Skeletal muscle tissue (tissue), 3 donors: ENCODE measurements at regions not wholly inside any gene's neighbourhood (a gene's known extent, or its start where the extent isn't known, plus 50 kb on each side); places are given as distances from the start of the nearest gene placed in this dataset.
"Not testable (repeated sequence)": the region's sequence is repeated elsewhere in the genome, so short reads cannot be mapped to it uniquely, and the experiment has no call there.

Experiments used
- H3K27ac ChIP-seq: one replicate; pipeline ENCODE4 v1.7.0; 2013; ENCODE audit warnings: mild to moderate bottlenecking, low read depth, low read length, inconsistent platforms
- H3K27me3 ChIP-seq, 3 donors: one replicate each; pipeline ENCODE4 v1.7.0; 2013; ENCODE audit warnings: low read length in 3 of 3; ENCODE audit not compliant: control insufficient read depth in 3 of 3, insufficient read depth in 3 of 3
- H3K36me3 ChIP-seq, 3 donors: one replicate each; pipeline ENCODE4 v1.7.0; 2013; ENCODE audit warnings: low read length in 3 of 3; ENCODE audit not compliant: control insufficient read depth in 3 of 3, insufficient read depth in 3 of 3
- H3K4me1 ChIP-seq, 3 donors: one replicate each; pipeline ENCODE4 v1.7.0; 2013; ENCODE audit warnings: low read length in 3 of 3, mild to moderate bottlenecking in 3 of 3; ENCODE audit not compliant: control insufficient read depth in 3 of 3, insufficient read depth in 3 of 3
- H3K4me3 ChIP-seq, 3 donors: one replicate each; pipeline ENCODE4 v1.7.0; 2013; ENCODE audit warnings: low read length in 3 of 3
- H3K9ac ChIP-seq, 3 donors: one replicate each; pipeline ENCODE4 v1.7.0; 2013; ENCODE audit warnings: low read length in 3 of 3, mild to moderate bottlenecking in 3 of 3, moderate library complexity in 2 of 3, low read depth in 1 of 3
- H3K9me3 ChIP-seq, 3 donors: one replicate each; pipeline ENCODE4 v1.7.0; 2013; ENCODE audit warnings: low read length in 3 of 3; ENCODE audit not compliant: control insufficient read depth in 3 of 3
- donor health status: Osteomylitis.

DNA sequence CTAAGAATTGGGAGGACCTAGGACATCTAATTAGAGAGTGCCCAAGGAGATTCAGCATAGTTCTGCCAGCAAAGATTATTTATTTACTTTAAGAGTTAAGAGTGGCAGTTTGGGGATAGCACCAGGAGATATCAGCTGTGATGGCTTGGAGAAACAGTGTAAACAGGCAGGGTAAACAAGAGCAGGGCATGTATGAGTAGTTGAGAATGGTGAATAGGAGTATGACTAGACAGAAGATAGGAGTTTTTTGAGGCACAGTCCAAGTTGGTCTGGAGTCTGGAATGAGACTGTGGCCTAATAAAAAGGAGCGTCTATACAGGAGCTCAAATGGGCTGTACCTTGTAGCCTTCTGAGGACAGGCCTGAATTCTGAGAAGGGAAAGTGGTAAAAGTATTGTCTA is 404.1 kb downstream of the BCKDHB start:
- H3K4me1 ChIP-seq, H3K27ac ChIP-seq, H3K36me3 ChIP-seq, H3K9ac ChIP-seq, H3K9me3 ChIP-seq, H3K27me3 ChIP-seq, H3K4me3 ChIP-seq: not testable (repeated sequence)

DNA sequence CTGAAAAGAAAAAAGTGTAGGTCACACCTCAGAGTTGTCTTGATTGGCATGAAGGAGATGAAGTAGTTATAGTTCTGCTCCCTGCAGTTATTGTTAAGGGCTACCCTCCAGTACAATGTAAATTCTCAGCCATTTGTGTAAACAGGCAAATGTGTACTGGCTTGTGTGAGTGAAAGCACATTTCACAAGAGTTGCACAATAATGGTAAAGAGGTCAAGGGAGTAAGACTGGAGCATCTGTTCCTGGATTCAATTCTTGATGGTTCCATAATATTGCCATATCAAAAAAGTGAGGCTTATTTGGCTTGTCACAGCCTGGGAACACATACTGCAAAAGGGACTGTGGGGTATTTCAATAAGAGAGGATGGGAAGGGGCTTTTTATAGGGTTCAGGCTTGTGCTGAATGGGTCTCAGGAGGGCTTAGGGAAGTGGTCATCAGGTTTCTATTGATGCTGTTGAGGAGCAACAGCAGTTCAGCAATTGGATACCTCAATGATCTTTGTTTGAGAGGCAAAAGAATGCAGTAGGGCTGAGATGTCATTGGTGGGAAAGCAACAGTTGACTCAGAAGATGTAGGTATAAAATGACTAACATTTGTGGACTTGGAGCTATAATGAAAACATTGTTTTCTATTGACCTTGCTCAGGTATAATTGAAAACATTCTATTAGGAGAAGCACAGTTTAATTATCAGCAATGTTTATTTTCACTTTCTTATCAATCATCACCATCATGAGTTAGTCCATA is 402.6 kb downstream of the BCKDHB start:
- H3K4me1 ChIP-seq: no peaks in the 10 kb centered on the region
- H3K9me3 ChIP-seq: no peaks in the 10 kb centered on the region

DNA sequence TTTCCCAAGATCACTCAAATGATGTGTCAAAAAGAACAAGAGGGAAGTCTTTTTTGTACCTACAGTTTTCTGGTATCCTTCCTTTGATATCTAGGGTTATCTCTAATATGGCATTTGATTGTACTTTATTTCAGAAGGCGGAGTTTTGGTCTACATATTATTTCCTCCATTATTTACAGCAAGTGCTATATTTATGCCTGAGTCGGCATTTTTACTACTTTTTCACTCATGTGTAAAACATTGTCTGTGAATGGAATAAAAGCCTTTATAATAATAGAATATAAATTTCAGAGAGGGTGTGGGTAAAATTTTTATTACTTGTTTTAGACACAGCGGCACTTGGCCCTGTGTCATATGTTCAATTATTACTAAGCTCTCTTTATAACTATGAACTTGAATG is 398.4 kb downstream of the BCKDHB start:
- Histone ChIP-seq H3K27ac (no peak overlapping the region), H3K36me3 (no peaks in the 10 kb centered on the region), H3K4me3 (no peak overlapping the region), H3K9ac (no peak overlapping the region), H3K4me1 (no peaks in the 10 kb centered on the region), H3K27me3 (no peaks in the 10 kb centered on the region), H3K9me3 (no peaks in the 10 kb centered on the region)

More for the DNA sequence above, 402.6 kb downstream of the BCKDHB start:
- H3K36me3 ChIP-seq: no peaks in the 10 kb centered on the region
- H3K9ac ChIP-seq: no peak overlapping the region
- H3K27me3 ChIP-seq: no peaks in the 10 kb centered on the region
- no peak overlapping the region for H3K27ac ChIP-seq
- no peak overlapping the region for H3K4me3 ChIP-seq

DNA sequence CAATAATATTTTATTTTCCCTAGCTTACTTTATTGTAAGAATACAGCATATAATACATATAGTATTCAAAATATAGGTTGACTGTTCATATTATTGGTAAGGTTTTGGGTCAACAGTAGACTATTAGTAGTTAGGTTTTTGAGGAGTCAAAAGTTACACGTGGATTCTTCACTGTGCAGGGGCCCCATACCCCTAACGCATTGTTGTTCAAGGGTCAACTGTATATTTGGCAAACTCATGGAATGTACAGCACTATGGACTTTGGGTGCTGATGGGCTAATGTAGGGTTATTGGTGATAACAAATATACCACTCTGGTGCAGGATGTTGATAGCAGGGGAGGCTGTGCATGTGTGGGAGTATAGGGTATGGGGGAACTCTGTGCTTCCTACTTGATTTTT is 397.2 kb downstream of the BCKDHB start:
- H3K9me3 ChIP-seq: no peaks in the 10 kb centered on the region
- H3K4me1 ChIP-seq: no peaks in the 10 kb centered on the region
- H3K27ac ChIP-seq: no peak overlapping the region
- H3K9ac ChIP-seq: no peak overlapping the region
- H3K27me3 ChIP-seq: no peaks in the 10 kb centered on the region
- no peaks in the 10 kb centered on the region for H3K36me3 ChIP-seq
- no peak overlapping the region for H3K4me3 ChIP-seq

DNA sequence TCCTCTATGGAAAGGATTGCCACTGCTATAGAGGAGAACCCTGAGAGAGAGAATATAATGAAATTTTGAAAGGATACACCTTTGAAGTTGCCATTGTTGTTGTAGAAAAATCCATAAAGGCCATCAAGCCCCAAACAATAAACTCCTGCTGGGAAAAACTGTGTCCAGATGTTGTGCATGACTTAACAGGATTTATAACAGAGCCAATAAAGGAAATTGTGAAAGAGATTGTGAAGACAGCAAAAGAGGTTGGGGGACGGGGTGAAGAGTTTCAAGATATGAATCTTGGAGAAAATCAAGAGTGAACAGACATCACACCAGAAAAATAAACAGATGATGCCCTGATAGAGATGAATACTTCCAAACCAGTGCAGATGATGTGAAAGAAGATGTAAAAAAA is 396.4 kb downstream of the BCKDHB start:
- Histone ChIP-seq H3K27me3 (no peaks in the 10 kb centered on the region), H3K27ac (no peak overlapping the region), H3K9me3 (no peaks in the 10 kb centered on the region), H3K9ac (no peak overlapping the region), H3K4me3 (no peak overlapping the region), H3K36me3 (no peaks in the 10 kb centered on the region), H3K4me1 (no peaks in the 10 kb centered on the region)

DNA sequence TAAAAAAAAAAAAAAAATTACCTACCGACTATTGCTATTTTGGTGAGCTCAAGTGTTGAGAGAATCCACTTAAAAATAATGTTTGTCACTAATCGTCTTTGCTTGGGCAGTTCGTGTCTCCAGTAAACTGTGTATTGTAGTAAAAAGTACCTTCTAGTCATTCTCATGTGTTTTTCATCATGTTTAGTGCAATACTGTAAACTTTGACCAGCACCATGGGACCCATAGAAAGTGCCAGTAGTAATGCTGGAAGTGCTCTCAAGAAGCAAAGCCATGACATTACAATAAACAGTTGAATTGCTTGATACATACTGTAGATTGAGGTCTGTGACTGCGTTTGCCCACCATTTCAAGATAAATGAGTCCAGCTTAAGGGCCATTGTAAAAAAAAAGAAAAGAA is 395.2 kb downstream of the BCKDHB start:
- Histone ChIP-seq H3K4me3 (no peak overlapping the region), H3K27me3 (no peaks in the 10 kb centered on the region), H3K4me1 (no peaks in the 10 kb centered on the region), H3K36me3 (no peaks in the 10 kb centered on the region), H3K9ac (no peak overlapping the region), H3K9me3 (no peaks in the 10 kb centered on the region), H3K27ac (no peak overlapping the region)

DNA sequence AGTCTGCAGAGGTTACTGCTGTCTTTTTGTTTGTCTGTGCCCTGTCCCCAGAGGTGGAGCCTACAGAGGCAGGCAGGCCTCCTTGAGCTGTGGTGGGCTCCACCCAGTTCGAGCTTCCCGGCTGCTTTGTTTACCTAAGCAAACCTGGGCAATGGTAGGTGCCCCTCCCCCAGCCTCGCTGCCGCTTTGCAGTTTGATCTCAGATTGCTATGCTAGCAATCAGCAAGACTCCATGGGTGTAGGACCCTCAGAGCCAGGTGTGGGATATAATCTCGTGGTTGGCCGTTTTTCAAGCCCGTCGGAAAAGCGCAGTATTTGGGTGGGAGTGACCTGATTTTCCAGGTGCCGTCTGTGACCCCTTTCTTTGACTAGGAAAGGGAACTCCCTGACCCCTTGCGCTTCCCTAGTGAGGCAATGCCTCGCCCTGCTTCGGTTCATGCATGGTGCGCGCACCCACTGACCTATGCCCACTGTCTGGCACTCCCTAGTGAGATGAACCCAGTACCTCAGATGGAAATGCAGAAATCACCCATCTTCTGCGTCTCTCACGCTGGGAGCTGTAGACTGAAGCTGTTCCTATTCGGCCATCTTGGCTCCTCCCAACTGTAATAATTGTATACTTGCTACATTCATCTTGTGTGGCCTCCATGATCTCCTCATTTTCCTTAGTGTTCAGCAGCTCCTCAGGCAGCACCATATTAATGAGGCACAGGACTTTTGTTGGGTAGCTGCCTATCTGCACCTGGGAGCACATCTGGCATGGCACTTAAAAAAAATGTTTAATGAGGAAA is 391.4 kb downstream of the BCKDHB start:
- not testable (repeated sequence) for H3K9me3 ChIP-seq, H3K27ac ChIP-seq, H3K27me3 ChIP-seq, H3K9ac ChIP-seq, H3K4me1 ChIP-seq, H3K4me3 ChIP-seq, H3K36me3 ChIP-seq

DNA sequence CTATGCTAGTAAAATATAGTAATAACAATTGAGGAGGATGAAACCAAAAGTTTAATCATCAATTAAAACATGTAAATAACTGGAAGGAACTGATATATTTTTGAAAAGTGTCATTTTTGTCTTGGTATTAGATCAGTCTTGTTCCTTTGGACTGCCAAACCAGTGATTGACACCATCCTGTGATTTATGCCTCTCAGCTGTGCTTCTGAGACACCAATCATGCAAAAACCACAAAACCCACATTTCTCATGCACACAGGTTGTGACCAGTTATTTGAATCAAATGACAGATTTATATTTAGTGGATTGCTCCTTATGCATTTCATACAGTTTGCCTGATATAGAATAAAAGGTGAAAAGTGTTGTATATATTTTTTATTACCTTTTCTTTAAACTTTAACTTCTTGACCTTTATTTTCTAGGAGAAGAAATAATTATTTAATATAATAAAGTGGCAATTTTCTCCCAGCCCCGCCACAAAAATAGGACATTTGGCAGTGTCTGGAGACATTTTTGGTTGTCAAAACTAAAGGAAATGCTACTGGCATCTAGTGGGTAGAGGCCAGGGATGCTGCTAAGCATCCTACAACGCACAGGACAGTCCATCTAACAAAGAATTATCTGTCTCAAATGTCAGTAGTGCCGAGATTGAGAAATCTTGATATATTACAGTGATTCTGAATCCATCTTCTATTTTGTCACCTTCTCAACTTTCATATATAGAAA is 383.6 kb downstream of the BCKDHB start:
- no peaks in the 10 kb centered on the region for H3K4me1 ChIP-seq
- no peak overlapping the region for H3K27ac ChIP-seq
- no peaks in the 10 kb centered on the region for H3K9me3 ChIP-seq
- no peak overlapping the region for H3K4me3 ChIP-seq
- no peaks in the 10 kb centered on the region for H3K27me3 ChIP-seq
- no peak overlapping the region for H3K9ac ChIP-seq
- H3K36me3 ChIP-seq: no peaks in the 10 kb centered on the region

DNA sequence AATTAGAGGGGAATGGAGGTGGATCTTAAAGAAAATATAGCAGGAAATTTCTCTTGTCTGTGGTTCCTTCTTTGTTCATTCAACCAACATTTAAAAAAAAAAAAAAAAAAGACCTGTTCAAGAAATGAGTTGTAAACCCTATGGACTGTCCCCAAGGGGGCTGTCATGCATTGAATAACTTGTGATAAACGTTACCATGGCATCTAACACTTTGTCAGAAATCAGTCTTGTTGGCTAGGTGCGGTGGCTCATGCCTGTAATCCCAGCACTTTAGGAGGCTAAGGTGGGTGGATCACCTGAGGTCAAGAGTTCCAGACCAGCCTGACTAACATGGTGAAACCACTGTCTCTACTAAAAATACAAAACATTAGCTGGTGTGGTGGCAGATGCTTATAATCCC is 381.7 kb downstream of the BCKDHB start:
- no peak overlapping the region for H3K4me3 ChIP-seq
- H3K27me3 ChIP-seq: no peaks in the 10 kb centered on the region
- no peaks in the 10 kb centered on the region for H3K36me3 ChIP-seq
- no peak overlapping the region for H3K27ac ChIP-seq
- no peaks in the 10 kb centered on the region for H3K4me1 ChIP-seq
- H3K9me3 ChIP-seq: no peaks in the 10 kb centered on the region
- H3K9ac ChIP-seq: no peak overlapping the region

DNA sequence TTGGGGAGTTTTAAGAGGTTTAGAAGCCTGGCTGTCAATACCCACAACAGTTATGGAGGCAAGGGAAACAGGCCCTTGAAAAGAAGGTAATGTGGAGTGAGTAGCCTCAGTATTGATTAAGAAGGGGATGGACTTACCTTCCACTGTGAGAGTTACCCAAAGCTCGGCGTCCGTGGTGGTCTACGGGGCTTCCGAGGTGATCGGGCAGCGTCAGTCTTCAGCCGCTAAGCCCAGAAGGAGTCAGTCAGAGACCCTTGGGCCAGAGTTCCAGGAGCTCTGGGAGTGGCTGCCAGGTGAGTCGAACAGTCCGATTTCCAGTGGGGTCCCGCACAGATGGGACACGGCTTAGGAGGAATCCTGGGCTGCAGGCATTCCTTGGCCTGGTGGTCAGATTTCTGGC is 379.0 kb downstream of the BCKDHB start:
- not testable (repeated sequence) for H3K27me3 ChIP-seq, H3K27ac ChIP-seq, H3K4me1 ChIP-seq, H3K36me3 ChIP-seq, H3K4me3 ChIP-seq, H3K9me3 ChIP-seq, H3K9ac ChIP-seq
